ENCODE measurements at regions not wholly inside any gene's neighbourhood (a gene's known extent, or its start where the extent isn't known, plus 50 kb on each side); places are given as distances from the start of the nearest gene placed in this dataset.

- no peak overlapping the region for H3K27ac ChIP-seq (ENCODE audit: low read depth in 2 of 2, low read length in 2 of 2)
- no peaks in the 10 kb centered on the region for H3K9me3 ChIP-seq (ENCODE audit: control insufficient read depth in 2 of 3, insufficient read depth in 1 of 3, low read length in 3 of 3)
- H3K4me3 ChIP-seq (ENCODE audit: low read length in 3 of 3): no peak overlapping the region
- FAIRE-seq (no peak), DNase-seq (peak in 1 of 5 donors; percentile 16)
- intact Hi-C loops (cut with DNase I): no loop called here
- H3K4me1 ChIP-seq (ENCODE audit: control insufficient read depth in 2 of 3, insufficient read depth in 2 of 3, low read depth in 1 of 3, low read length in 3 of 3): no peaks in the 10 kb centered on the region
- no peak overlapping the region for H3K9ac ChIP-seq (ENCODE audit: low read length in 3 of 3)
- TF ChIP-seq CTCF (IDR thresholded peaks at IDR 0.05; ENCODE audit: borderline replicate concordance, extremely low read depth, insufficient read depth): no peak
- H3K27me3 ChIP-seq (ENCODE audit: control insufficient read depth, insufficient read depth, low read length): no peaks in the 10 kb centered on the region
- H3K36me3 ChIP-seq (ENCODE audit: control insufficient read depth in 2 of 3, insufficient read depth in 3 of 3, low read length in 3 of 3): no peaks in the 10 kb centered on the region
Observed at GRCh38 chr1:163820766-163821165, 499.0 kb downstream of the NUF2 start.

DNA sequence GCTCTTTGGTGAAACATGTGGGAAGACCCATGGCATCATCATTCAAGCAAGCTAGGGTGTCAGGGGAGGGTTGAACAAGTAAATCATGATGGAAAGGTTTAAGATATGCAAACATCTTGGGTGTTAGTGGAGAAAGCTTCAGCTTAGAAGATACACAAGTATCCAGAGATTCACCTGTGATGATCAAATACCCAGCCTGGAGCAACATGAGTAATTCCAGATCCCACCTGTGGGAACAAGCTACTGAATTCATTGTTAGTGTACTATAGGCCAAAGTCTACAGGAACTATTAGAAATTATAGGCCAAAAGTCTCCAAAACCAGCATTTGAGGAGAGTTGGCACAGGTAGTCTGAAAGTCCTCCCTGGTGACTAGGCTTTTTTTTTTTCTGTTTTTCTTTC is 499.9 kb downstream of the NUF2 start:
- FAIRE-seq: no peak
- intact Hi-C loops (cut with DNase I): no loop called here

DNA sequence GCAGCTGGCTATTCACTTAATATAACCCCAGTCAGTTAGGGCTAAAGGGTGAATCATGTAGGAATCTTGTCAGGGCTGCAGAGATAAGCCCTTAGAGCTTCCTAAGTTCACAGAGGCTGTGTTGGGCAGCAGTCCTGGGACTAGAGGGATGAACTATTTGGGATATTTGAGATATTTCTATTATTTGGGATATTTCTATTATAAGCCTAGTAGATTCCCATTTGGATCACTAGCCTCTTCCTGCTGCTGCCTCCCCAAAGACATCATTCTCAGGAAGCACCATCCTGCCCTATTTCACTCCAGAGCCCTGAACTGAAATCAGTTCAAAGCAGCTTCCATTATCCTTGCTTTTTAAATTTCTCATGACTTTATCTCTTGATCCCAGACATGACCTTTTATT is 501.3 kb downstream of the NUF2 start:
- no peak overlapping the region for H3K9ac ChIP-seq (ENCODE audit: low read length in 3 of 3)
- no peak for FAIRE-seq
- TF ChIP-seq CTCF (IDR thresholded peaks at IDR 0.05; ENCODE audit: borderline replicate concordance, extremely low read depth, insufficient read depth): no peak
- intact Hi-C loops (cut with DNase I): no loop called here
- H3K27ac ChIP-seq (ENCODE audit: low read depth in 2 of 2, low read length in 2 of 2): no peak overlapping the region
- no peaks in the 10 kb centered on the region for H3K9me3 ChIP-seq (ENCODE audit: control insufficient read depth in 2 of 3, insufficient read depth in 1 of 3, low read length in 3 of 3)
- no peak overlapping the region for H3K4me3 ChIP-seq (ENCODE audit: low read length in 3 of 3)
- no peaks in the 10 kb centered on the region for H3K27me3 ChIP-seq (ENCODE audit: control insufficient read depth, insufficient read depth, low read length)
- peak in 1 of 5 donors; percentile 46 for DNase-seq
- H3K4me1 ChIP-seq (ENCODE audit: control insufficient read depth in 2 of 3, insufficient read depth in 2 of 3, low read depth in 1 of 3, low read length in 3 of 3): no peaks in the 10 kb centered on the region
- H3K36me3 ChIP-seq (ENCODE audit: control insufficient read depth in 2 of 3, insufficient read depth in 3 of 3, low read length in 3 of 3): no peaks in the 10 kb centered on the region

More for the DNA sequence above, 499.9 kb downstream of the NUF2 start:
- no peak for TF ChIP-seq CTCF (IDR thresholded peaks at IDR 0.05; ENCODE audit: borderline replicate concordance, extremely low read depth, insufficient read depth)
- no peak for DNase-seq
- no peak overlapping the region for H3K9ac ChIP-seq (ENCODE audit: low read length in 3 of 3)
- H3K4me1 ChIP-seq (ENCODE audit: control insufficient read depth in 2 of 3, insufficient read depth in 2 of 3, low read depth in 1 of 3, low read length in 3 of 3): no peaks in the 10 kb centered on the region
- no peak overlapping the region for H3K27ac ChIP-seq (ENCODE audit: low read depth in 2 of 2, low read length in 2 of 2)
- no peaks in the 10 kb centered on the region for H3K36me3 ChIP-seq (ENCODE audit: control insufficient read depth in 2 of 3, insufficient read depth in 3 of 3, low read length in 3 of 3)
- H3K27me3 ChIP-seq (ENCODE audit: control insufficient read depth, insufficient read depth, low read length): no peaks in the 10 kb centered on the region
- H3K9me3 ChIP-seq (ENCODE audit: control insufficient read depth in 2 of 3, insufficient read depth in 1 of 3, low read length in 3 of 3): no peaks in the 10 kb centered on the region
- H3K4me3 ChIP-seq (ENCODE audit: low read length in 3 of 3): no peak overlapping the region

DNA sequence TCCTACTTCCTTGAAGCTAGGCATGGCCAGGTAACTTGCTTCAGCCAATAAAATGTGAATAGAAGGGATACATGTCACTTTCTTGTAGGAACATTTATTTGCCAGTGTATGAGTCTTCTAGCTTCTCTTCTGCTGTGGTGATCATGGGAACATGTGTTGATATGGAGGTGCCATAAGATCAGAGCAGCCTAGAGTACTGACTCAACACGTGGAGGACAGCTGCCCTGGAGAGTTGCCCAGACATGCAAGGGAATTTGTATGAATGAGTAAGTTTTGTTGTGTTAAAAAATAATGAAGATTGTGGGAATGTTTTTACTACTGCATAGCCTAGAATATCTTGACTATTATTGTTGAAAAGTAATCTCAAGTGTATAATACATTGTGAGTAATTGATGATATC is 502.3 kb downstream of the NUF2 start:
- H3K36me3 ChIP-seq (ENCODE audit: control insufficient read depth in 2 of 3, insufficient read depth in 3 of 3, low read length in 3 of 3): no peaks in the 10 kb centered on the region
- H3K9me3 ChIP-seq (ENCODE audit: control insufficient read depth in 2 of 3, insufficient read depth in 1 of 3, low read length in 3 of 3): no peaks in the 10 kb centered on the region
- H3K27me3 ChIP-seq (ENCODE audit: control insufficient read depth, insufficient read depth, low read length): no peaks in the 10 kb centered on the region
- intact Hi-C loops (cut with DNase I): no loop called here
- no peak overlapping the region for H3K9ac ChIP-seq (ENCODE audit: low read length in 3 of 3)
- TF ChIP-seq CTCF (IDR thresholded peaks at IDR 0.05; ENCODE audit: borderline replicate concordance, extremely low read depth, insufficient read depth): no peak
- DNase-seq (no peak), FAIRE-seq (no peak)
- no peak overlapping the region for H3K4me3 ChIP-seq (ENCODE audit: low read length in 3 of 3)
- H3K27ac ChIP-seq (ENCODE audit: low read depth in 2 of 2, low read length in 2 of 2): no peak overlapping the region
- no peaks in the 10 kb centered on the region for H3K4me1 ChIP-seq (ENCODE audit: control insufficient read depth in 2 of 3, insufficient read depth in 2 of 3, low read depth in 1 of 3, low read length in 3 of 3)

Measured in kidney (tissue), 13 donors.